Mucosa of descending colon (tissue), 3 donors: ENCODE measurements at regions not wholly inside any gene's neighbourhood (a gene's known extent, or its start where the extent isn't known, plus 50 kb on each side); places are given as distances from the start of the nearest gene placed in this dataset.

ENCODE experiments used
- ATAC-seq: fragments of 200-7000 bp; cut with Tn5 transposase; one replicate; pipeline ENCODE4 v1.9.1; 2020; ENCODE audit warnings: mild to moderate bottlenecking, moderate library complexity
- DNase-seq, 3 donors: peaks; one replicate each; pipeline ENCODE4 v3.0.0-alpha.2; 2020
- H3K36me3 ChIP-seq: fragments of 200-600 bp; one replicate; pipeline ENCODE4 v1.8.0; 2021; ENCODE audit warnings: low read depth, mild to moderate bottlenecking
- H3K4me1 ChIP-seq: fragments of 200-600 bp; one replicate; pipeline ENCODE4 v1.8.0; 2021; ENCODE audit warnings: low read depth, mild to moderate bottlenecking
- H3K4me3 ChIP-seq: fragments of 200-600 bp; one replicate; pipeline ENCODE4 v1.8.0; 2021; ENCODE audit warnings: mild to moderate bottlenecking
- H3K9me3 ChIP-seq: fragments of 200-600 bp; one replicate; pipeline ENCODE4 v1.8.0; 2021; ENCODE audit warnings: mild to moderate bottlenecking
- intact Hi-C, 2 donors: fragments of 100-400 bp; cut with DNase I in 1 of 2; cut with micrococcal nuclease in 1 of 2; formaldehyde crosslinking; loops; one replicate each; pipeline versions ENCODE4 v1.11.0 to v1.11.1; 2022; cut with DNase I, micrococcal nuclease
- TF ChIP-seq, protein P1 (sequence below): fragments of 200-600 bp; IDR thresholded peaks from one replicate; pipeline ENCODE4 v1.8.0; 2022; ENCODE audit warnings: antibody characterized with exemption, mild to moderate bottlenecking
- donor health status: DM: no; HTN: no; CAD: no; lungs with moderate emphysema.
- donor health status: DM: no; HTN: no; CAD: no.
- donor health status: DM: no; HTN: yes; CAD: no.

DNA sequence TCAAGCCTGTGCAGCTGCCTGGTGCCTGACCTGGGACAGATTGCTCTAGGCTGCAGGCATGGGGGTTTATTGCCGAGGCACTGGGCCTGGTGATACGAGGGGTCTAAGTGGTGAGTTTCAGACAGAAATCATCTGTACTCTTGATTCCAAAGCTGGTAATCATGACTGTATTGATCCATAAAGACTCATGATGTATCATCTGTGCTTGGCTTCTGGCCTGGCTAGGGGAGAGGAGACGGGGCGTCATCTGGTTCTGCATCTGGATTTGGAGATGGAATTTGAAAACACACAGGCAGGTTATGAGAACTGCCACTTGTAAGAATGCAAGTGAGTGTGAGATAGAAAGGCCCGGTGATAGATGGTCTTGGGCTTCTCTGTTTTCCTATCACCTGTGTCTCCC, 337.4 kb upstream of the C2CD4B start:
- DNase-seq: no peak
- intact Hi-C loops: no loop called here
- Histone ChIP-seq H3K4me1 (peaks cover 4% of the 10 kb centered on the region), H3K36me3 (no peaks in the 10 kb centered on the region), H3K9me3 (no peaks in the 10 kb centered on the region), H3K4me3 (no peak overlapping the region)
- TF ChIP-seq, protein P1, sequence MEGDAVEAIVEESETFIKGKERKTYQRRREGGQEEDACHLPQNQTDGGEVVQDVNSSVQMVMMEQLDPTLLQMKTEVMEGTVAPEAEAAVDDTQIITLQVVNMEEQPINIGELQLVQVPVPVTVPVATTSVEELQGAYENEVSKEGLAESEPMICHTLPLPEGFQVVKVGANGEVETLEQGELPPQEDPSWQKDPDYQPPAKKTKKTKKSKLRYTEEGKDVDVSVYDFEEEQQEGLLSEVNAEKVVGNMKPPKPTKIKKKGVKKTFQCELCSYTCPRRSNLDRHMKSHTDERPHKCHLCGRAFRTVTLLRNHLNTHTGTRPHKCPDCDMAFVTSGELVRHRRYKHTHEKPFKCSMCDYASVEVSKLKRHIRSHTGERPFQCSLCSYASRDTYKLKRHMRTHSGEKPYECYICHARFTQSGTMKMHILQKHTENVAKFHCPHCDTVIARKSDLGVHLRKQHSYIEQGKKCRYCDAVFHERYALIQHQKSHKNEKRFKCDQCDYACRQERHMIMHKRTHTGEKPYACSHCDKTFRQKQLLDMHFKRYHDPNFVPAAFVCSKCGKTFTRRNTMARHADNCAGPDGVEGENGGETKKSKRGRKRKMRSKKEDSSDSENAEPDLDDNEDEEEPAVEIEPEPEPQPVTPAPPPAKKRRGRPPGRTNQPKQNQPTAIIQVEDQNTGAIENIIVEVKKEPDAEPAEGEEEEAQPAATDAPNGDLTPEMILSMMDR: no peak
- ATAC-seq: no peak

DNA sequence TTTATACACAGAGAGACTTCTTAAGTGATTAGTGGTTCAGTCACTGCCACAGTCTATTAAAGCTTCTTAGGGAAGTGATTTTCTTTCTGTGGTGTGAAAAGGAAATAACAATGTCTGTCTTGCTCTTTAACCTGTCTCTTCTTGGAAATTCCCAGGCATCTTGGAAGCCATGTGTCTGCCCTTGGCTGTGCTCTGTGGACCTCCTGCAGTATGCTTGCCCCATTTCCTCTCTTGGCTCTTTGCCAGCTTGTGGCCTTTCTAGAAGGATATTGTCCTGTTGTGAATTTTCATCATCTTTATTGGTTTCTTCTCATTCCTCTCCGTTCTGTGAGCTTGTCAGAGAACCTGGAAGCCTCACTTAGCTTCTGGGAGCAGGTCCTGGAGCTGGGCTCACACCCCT, 338.4 kb upstream of the C2CD4B start:
- ATAC-seq (no peak), DNase-seq (no peak)
- Histone ChIP-seq H3K4me1 (peaks cover 4% of the 10 kb centered on the region), H3K36me3 (no peaks in the 10 kb centered on the region), H3K9me3 (no peaks in the 10 kb centered on the region), H3K4me3 (no peak overlapping the region)
- TF ChIP-seq, protein P1: no peak
- intact Hi-C loops: no loop called here

DNA sequence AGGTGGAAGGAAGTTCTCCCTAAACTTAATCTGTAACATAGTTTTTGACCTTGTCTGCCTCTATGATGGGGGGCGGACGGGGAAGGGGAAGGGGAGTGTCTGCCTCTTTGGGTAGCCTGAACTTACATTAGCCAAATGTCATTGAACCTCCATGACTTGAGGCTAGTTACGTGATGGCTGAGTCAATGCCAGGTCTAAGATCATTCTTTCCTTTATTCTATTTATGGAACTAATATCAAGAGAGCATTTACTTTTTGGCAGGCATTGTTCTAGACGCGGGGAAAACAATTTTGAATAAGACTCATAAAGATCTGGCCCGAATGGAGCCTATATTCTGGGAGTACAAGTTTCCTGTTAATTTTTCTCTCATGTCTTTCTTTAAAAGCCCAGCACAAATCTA, 340.7 kb upstream of the C2CD4B start:
- DNase-seq (no peak), ATAC-seq (no peak)
- TF ChIP-seq, protein P1: no peak
- intact Hi-C loops: no loop called here
- Histone ChIP-seq H3K4me1 (peaks cover 4% of the 10 kb centered on the region), H3K4me3 (no peak overlapping the region), H3K36me3 (no peaks in the 10 kb centered on the region), H3K9me3 (no peaks in the 10 kb centered on the region)

DNA sequence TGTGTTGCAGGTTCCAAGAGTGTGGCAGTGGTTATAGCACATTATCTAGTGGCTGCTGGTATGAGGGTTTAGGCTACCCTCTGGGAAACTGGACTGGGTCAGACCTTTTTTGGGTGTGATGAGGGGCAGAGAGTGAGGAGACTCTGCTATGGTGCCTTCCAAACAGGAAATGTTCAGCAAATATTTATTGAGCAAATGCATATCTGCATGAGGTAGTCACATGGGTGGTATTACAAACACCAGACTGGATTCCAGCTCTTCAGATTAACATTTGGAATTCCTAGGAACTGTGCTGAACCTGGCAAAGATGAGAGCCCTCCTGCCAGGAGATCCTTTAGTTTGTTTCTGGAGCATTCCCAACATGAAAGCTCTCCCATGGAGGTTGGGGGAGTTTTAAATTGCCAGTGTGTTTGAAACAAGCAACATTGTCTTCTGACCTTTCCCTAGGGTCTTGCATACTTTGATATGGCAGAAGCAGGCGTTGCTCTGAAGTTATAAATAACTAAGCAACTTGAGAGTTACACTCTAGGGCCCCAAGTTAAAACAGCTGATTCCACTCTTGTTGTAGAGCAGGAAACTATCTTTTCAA, 341.2 kb upstream of the C2CD4B start:
- peaks cover 4% of the 10 kb centered on the region for H3K4me1 ChIP-seq
- H3K4me3 ChIP-seq: no peak overlapping the region
- no peak for DNase-seq
- no peaks in the 10 kb centered on the region for H3K36me3 ChIP-seq
- ATAC-seq: peak; percentile 51
- TF ChIP-seq, protein P1: no peak
- intact Hi-C loops: no loop called here
- no peaks in the 10 kb centered on the region for H3K9me3 ChIP-seq

DNA sequence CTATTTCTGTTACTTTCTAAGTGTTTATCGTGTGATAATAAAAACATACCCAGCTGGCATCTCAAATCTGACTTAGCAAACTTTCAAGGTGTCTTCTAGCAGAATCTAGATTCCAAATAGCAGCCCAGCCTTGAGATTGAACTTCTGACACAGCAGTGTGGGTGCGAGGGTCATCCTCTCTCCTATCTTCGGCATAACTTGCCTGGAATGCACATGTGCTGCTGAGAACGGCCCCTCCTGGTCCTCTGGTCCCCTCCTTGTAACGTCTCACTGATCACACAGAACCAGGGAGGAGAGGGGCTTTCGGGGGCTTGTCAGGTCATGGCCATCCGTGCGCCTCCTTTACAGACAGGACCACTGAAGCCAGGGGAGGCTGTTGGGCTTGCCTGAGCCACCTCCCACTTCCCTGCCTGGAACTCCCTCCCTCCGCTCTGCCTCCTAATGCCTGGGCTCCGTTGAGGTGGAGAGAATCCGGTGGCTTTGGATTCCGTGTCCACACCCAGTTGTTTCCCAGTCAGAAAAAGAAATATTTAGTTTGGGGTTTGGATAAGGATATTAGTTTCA, 344.4 kb upstream of the C2CD4B start:
- ATAC-seq (no peak), DNase-seq (no peak)
- Histone ChIP-seq H3K36me3 (no peaks in the 10 kb centered on the region), H3K4me1 (peaks cover 4% of the 10 kb centered on the region), H3K4me3 (no peak overlapping the region), H3K9me3 (no peaks in the 10 kb centered on the region)
- TF ChIP-seq, protein P1: no peak
- intact Hi-C loops: no loop called here

DNA sequence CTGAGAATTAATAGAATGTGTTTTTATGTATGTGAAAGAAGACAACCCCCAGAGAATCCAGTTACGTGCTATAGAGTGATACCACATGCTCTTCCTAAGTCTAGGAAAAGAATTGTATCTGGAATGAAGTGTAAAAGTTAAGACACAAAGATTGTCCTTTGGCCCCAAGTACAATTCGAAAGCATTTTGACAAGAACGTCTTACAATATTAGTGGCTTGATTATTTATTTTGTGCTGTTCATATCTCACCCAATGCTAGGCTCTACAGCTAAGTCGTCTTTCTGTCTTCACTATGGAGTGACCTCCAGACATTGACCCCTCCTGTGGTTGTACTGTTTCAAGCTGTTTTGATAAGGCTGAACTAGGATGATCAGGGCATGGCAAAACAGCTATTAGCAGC, 345.7 kb upstream of the C2CD4B start:
- H3K4me3 ChIP-seq: no peak overlapping the region
- intact Hi-C loops: no loop called here
- no peaks in the 10 kb centered on the region for H3K9me3 ChIP-seq
- H3K4me1 ChIP-seq: peaks cover 4% of the 10 kb centered on the region
- TF ChIP-seq, protein P1: no peak
- no peak for ATAC-seq
- no peak for DNase-seq
- H3K36me3 ChIP-seq: no peaks in the 10 kb centered on the region
